GM23338 (cell line): ENCODE measurements at regions not wholly inside any gene's neighbourhood (a gene's known extent, or its start where the extent isn't known, plus 50 kb on each side); places are given as distances from the start of the nearest gene placed in this dataset.

ENCODE experiments used
- ATAC-seq: fragments of 200-7000 bp; cut with Tn5 transposase; 3 replicates; pipeline ENCODE4 v1.9.1; 2020
- DNase-seq: peaks from one replicate; pipeline ENCODE4 v3.0.0-alpha.2; 2015; ENCODE audit warnings: low spot score
- H2AFZ ChIP-seq: fragments of 200-600 bp; sonication (generic); 2 replicates; pipeline ENCODE4 v1.8.0; 2016; ENCODE audit warnings: antibody characterized with exemption, mild to moderate bottlenecking, moderate library complexity
- H3F3A ChIP-seq: fragments of 200-600 bp; sonication (generic); replicated peaks from 2 replicates; pipeline ENCODE4 v1.8.0; 2017; ENCODE audit warnings: antibody characterized with exemption, mixed run types, low read depth
- H3K27ac ChIP-seq: fragments of 200-600 bp; sonication (generic); 2 replicates; pipeline ENCODE4 v1.6.1; 2016; ENCODE audit warnings: low read depth
- H3K27me3 ChIP-seq: fragments of 200-600 bp; sonication (generic); 2 replicates; pipeline ENCODE4 v1.8.0; 2016; ENCODE audit warnings: mild to moderate bottlenecking, mixed run types, moderate library complexity; ENCODE audit not compliant: insufficient read depth
- H3K36me3 ChIP-seq: fragments of 200-600 bp; sonication (generic); 2 replicates; pipeline ENCODE4 v1.8.0; 2016; ENCODE audit warnings: mild to moderate bottlenecking; ENCODE audit not compliant: insufficient read depth
- H3K4me1 ChIP-seq: fragments of 200-600 bp; sonication (generic); 2 replicates; pipeline ENCODE4 v1.8.0; 2016; ENCODE audit warnings: mild to moderate bottlenecking, moderate library complexity; ENCODE audit not compliant: insufficient read depth
- H3K4me2 ChIP-seq: fragments of 200-600 bp; sonication (generic); 2 replicates; pipeline ENCODE4 v1.7.1; 2017; ENCODE audit warnings: mixed run types
- H3K4me3 ChIP-seq: fragments of 200-600 bp; sonication (generic); 2 replicates; pipeline ENCODE4 v1.6.1; 2016; ENCODE audit warnings: mixed run types
- H3K79me2 ChIP-seq: fragments of 200-600 bp; sonication (generic); replicated peaks from 2 replicates; pipeline ENCODE4 v1.8.0; 2017; ENCODE audit warnings: mild to moderate bottlenecking; ENCODE audit not compliant: insufficient read depth
- H3K9me2 ChIP-seq: fragments of 200-600 bp; sonication (generic); 2 replicates; pipeline ENCODE4 v1.8.0; 2017; ENCODE audit not compliant: insufficient read depth
- H4K20me1 ChIP-seq: fragments of 200-600 bp; sonication (generic); replicated peaks from 2 replicates; pipeline ENCODE4 v1.8.0; 2017; ENCODE audit warnings: mild to moderate bottlenecking; ENCODE audit not compliant: insufficient read depth
- H3K27ac Mint-ChIP-seq: 2 replicates; pipeline ENCODE4 v1.8.0; 2020; ENCODE audit warnings: inconsistent platforms, mild to moderate bottlenecking, moderate library complexity, mixed read lengths
- H3K27me3 Mint-ChIP-seq: 3 replicates; pipeline ENCODE4 v1.8.0; 2022; ENCODE audit warnings: low read depth, mild to moderate bottlenecking, moderate library complexity, mixed read lengths, inconsistent platforms; ENCODE audit not compliant: insufficient read depth, poor library complexity
- H3K36me3 Mint-ChIP-seq: 3 replicates; pipeline ENCODE4 v1.8.0; 2021; ENCODE audit warnings: low read depth, mild to moderate bottlenecking, inconsistent platforms, moderate library complexity, mixed read lengths
- H3K4me1 Mint-ChIP-seq: 3 replicates; pipeline ENCODE4 v1.8.0; 2020; ENCODE audit warnings: mild to moderate bottlenecking, inconsistent platforms, mixed read lengths
- H3K4me3 Mint-ChIP-seq: 3 replicates; pipeline ENCODE4 v1.8.0; 2021; ENCODE audit warnings: moderate library complexity, mild to moderate bottlenecking, inconsistent platforms, mixed read lengths
- H3K9me3 Mint-ChIP-seq: 3 replicates; pipeline ENCODE4 v1.8.0; 2020; ENCODE audit warnings: moderate library complexity, mild to moderate bottlenecking, inconsistent platforms, mixed read lengths
- CTCF ChIP-seq, 2 experiments: fragments of 200-600 bp in 1 of 2; sonication (generic) in 1 of 2; conservative IDR thresholded peaks; 2 replicates each; pipeline versions ENCODE4 v1.5.1 to v1.6.1; 2016 to 2017; ENCODE audit warnings: antibody characterized with exemption in 2 of 2, low read depth in 2 of 2, mild to moderate bottlenecking in 2 of 2, moderate library complexity in 1 of 2
- EZH2 ChIP-seq: fragments of 200-600 bp; sonication (generic); IDR thresholded peaks from one replicate; pipeline ENCODE4 v1.8.0; 2017; ENCODE audit warnings: antibody characterized with exemption, mild to moderate bottlenecking, low read depth; ENCODE audit not compliant: unreplicated experiment
- EZH2phosphoT487 ChIP-seq: fragments of 200-600 bp; sonication (generic); IDR thresholded peaks from one replicate; pipeline ENCODE4 v1.8.1; 2018; ENCODE audit warnings: antibody characterized with exemption; ENCODE audit not compliant: unreplicated experiment
- JUNB ChIP-seq: IDR thresholded peaks from one replicate; pipeline ENCODE4 v1.6.1; 2016; ENCODE audit warnings: antibody characterized with exemption; ENCODE audit not compliant: unreplicated experiment
- NANOG ChIP-seq: IDR thresholded peaks from 2 replicates; pipeline ENCODE4 v1.6.1; 2016; ENCODE audit warnings: antibody characterized with exemption, borderline replicate concordance
- POLR2AphosphoS5 ChIP-seq: IDR thresholded peaks from 2 replicates; pipeline ENCODE4 v1.6.1; 2016; ENCODE audit warnings: antibody characterized with exemption, low read depth
- REST ChIP-seq: IDR thresholded peaks from one replicate; pipeline ENCODE4 v1.6.1; 2018; ENCODE audit warnings: antibody characterized with exemption; ENCODE audit not compliant: unreplicated experiment
- ZNF462 ChIP-seq: fragments of 250-450 bp; sonication (Bioruptor Pico); IDR thresholded peaks from 2 replicates; pipeline ENCODE4 v1.5.0; 2020; ENCODE audit warnings: mild to moderate bottlenecking, moderate library complexity

DNA sequence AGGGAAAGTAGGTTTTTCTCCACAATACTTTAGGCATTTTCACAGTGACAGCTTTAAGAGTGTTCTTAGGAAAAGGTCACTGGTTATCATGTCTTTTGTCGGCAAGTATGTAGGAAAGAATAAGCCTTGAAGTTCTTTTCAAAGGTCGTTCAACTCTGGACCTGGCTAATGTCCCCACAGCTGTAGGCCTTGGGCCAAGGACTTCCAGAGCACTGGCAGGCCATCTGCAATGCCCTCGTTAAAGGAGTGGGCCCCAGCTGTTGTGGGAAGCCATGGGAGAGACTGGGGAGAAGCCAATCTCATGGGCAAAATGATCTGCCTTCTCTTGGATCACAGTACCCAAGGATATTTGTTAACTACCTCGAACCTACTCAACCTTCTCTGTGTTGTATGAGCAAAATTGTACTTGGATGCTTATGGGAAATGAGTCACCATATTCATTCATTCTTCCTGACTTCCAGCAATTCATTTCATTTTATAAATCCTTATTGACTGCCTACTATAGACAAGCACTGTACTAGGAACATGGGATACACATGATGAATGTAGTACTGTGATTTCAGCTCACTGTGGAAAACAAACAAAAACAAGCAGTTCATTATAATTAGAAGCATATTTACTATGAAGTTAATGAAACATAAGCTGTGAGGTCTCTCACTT is 141.1 kb upstream of the KIT start:
- H2AFZ ChIP-seq, result no peak overlapping the region
- Mint-ChIP-seq H3K9me3 (no peaks in the 10 kb centered on the region; the same call in 1 of the 3 replicates), H3K4me1 (peaks cover 3% of the 10 kb centered on the region; the same call in 2 of the 3 replicates), H3K27me3 (no peaks in the 10 kb centered on the region), H3K36me3 (no peaks in the 10 kb centered on the region), H3K27ac (no peak overlapping the region), H3K4me3 (no peak overlapping the region)
- ATAC-seq, result no peak
- no peak for DNase-seq
- no peak overlapping the region for H3K27ac ChIP-seq
- no peak overlapping the region for H3K4me3 ChIP-seq
- H3K4me1 ChIP-seq, result no peaks in the 10 kb centered on the region; the same call in 1 of the 2 replicates
- 0 out of 2 replicates have a peak, but pooled peaks cover 3% of the 10 kb centered on the region for H3K9me2 ChIP-seq
- no peaks in the 10 kb centered on the region for H4K20me1 ChIP-seq
- TF ChIP-seq EZH2 (no peak), JUNB (no peak)
- no peaks in the 10 kb centered on the region for H3K36me3 ChIP-seq
- no peak overlapping the region for H3K4me2 ChIP-seq
- H3K27me3 ChIP-seq, result no peaks in the 10 kb centered on the region
- no peaks in the 10 kb centered on the region for H3F3A ChIP-seq
- no peaks in the 10 kb centered on the region for H3K79me2 ChIP-seq

GRCh38 chr4:54517781-54518444 is 139.8 kb upstream of the KIT start:
- Histone ChIP-seq H3K27me3 (no peaks in the 10 kb centered on the region), H3F3A (no peaks in the 10 kb centered on the region), H3K9me2 (peaks cover 3% of the 10 kb centered on the region; the same call in 1 of the 2 replicates), H3K4me2 (no peak overlapping the region), H3K36me3 (no peaks in the 10 kb centered on the region), H3K27ac (no peak overlapping the region), H3K4me3 (no peak overlapping the region), H4K20me1 (no peaks in the 10 kb centered on the region), H2AFZ (no peak overlapping the region), H3K79me2 (no peaks in the 10 kb centered on the region), H3K4me1 (no peaks in the 10 kb centered on the region; the same call in 1 of the 2 replicates)
- peaks cover 3% of the 10 kb centered on the region; the same call in 2 of the 3 replicates for H3K4me1 Mint-ChIP-seq
- H3K36me3 Mint-ChIP-seq, result no peaks in the 10 kb centered on the region
- DNase-seq (no peak), ATAC-seq (no peak)
- no peak overlapping the region for H3K4me3 Mint-ChIP-seq
- H3K9me3 Mint-ChIP-seq, result no peaks in the 10 kb centered on the region; the same call in 1 of the 3 replicates
- H3K27me3 Mint-ChIP-seq, result no peaks in the 10 kb centered on the region
- no peak overlapping the region for H3K27ac Mint-ChIP-seq
- TF ChIP-seq ZNF462 (CRISPR knock-in tag) (no peak), EZH2phosphoT487 (no peak), CTCF (conservative IDR thresholded peaks at IDR 0.05; ENCODE audit: low read depth in 2 of 2) (no peak), NANOG (no peak), POLR2AphosphoS5 (no peak), JUNB (no peak), REST (no peak)
